B cell (primary cell): ENCODE measurements at regions not wholly inside any gene's neighbourhood (a gene's known extent, or its start where the extent isn't known, plus 50 kb on each side); places are given as distances from the start of the nearest gene placed in this dataset.

Source experiments
- ATAC-seq: fragments of 200-7000 bp; cut with Tn5 transposase; one replicate; pipeline ENCODE4 v1.10.0; 2021; ENCODE audit warnings: low read depth, mild to moderate bottlenecking, moderate number of reproducible peaks, moderate library complexity
- CTCF ChIA-PET: fragments of 350-600 bp; sonication (Branson Sonifier 250); formaldehyde crosslinking; loops from one replicate; lab custom pipeline; 2021; ENCODE audit warnings: antibody characterized with exemption, inconsistent platforms; lab: Charles Lee
- POLR2A ChIA-PET: fragments of 350-600 bp; sonication (Branson Sonifier 250); formaldehyde crosslinking; loops from one replicate; lab custom pipeline; 2021; ENCODE audit warnings: antibody characterized with exemption; lab: Charles Lee
- DNase-seq: peaks from one replicate; pipeline ENCODE4 v3.0.0; 2013
- H2AFZ ChIP-seq: 2 replicates; pipeline ENCODE4 v1.6.1; 2012; ENCODE audit warnings: mild to moderate bottlenecking, low read depth, low read length; ENCODE audit not compliant: insufficient read depth, poor library complexity, severe bottlenecking
- H3K27ac ChIP-seq, 2 donors: 1 replicate in 1 of 2; 2 replicates in 1 of 2; pipeline ENCODE4 v1.5.1; 2012 to 2013; ENCODE audit warnings: low read length in 2 of 2, mild to moderate bottlenecking in 2 of 2, moderate library complexity in 1 of 2
- H3K27me3 ChIP-seq, 4 experiments: fragments of 200-600 bp in 1 of 4; sonication (generic) in 1 of 4; replicated peaks in 1 of 4; 1 replicate in 2 of 4; 2 replicates in 2 of 4; pipeline versions ENCODE4 v1.6.1 to v1.7.0; 2013 to 2016; ENCODE audit warnings: low read length in 3 of 4, mild to moderate bottlenecking in 2 of 4, mixed read lengths in 1 of 4, moderate library complexity in 1 of 4; ENCODE audit not compliant: insufficient read depth in 4 of 4, control insufficient read depth in 3 of 4; ENCODE audit errors: control extremely low read depth in 1 of 4
- H3K36me3 ChIP-seq, 2 experiments: replicated peaks in 1 of 2; 1 replicate in 1 of 2; 2 replicates in 1 of 2; pipeline versions ENCODE4 v1.6.1 to v1.7.1; 2013; ENCODE audit warnings: low read length in 1 of 2; ENCODE audit not compliant: insufficient read depth in 2 of 2, control insufficient read depth in 1 of 2; ENCODE audit errors: control extremely low read depth in 1 of 2, extremely low read depth in 1 of 2
- H3K4me1 ChIP-seq, 2 donors: fragments of 200-600 bp in 1 of 2; sonication (generic) in 1 of 2; 1 replicate in 1 of 2; 2 replicates in 1 of 2; pipeline versions ENCODE4 v1.5.1 to v1.6.1; 2013 to 2017; ENCODE audit warnings: low read length in 2 of 2; ENCODE audit not compliant: control insufficient read depth in 2 of 2, insufficient read depth in 2 of 2
- H3K4me2 ChIP-seq: replicated peaks from 2 replicates; pipeline ENCODE3; 2012; ENCODE audit warnings: mild to moderate bottlenecking, low read depth, low read length; ENCODE audit not compliant: poor library complexity, severe bottlenecking
- H3K4me3 ChIP-seq, 5 experiments: fragments of 200-600 bp in 1 of 5; sonication (generic) in 1 of 5; 1 replicate in 3 of 5; 2 replicates in 2 of 5; pipeline versions ENCODE4 v1.5.1 to v1.7.0; 2011 to 2016; ENCODE audit warnings: low read length in 4 of 5, mild to moderate bottlenecking in 4 of 5, low read depth in 2 of 5, control low read depth in 1 of 5, moderate library complexity in 1 of 5; ENCODE audit not compliant: insufficient read depth in 1 of 5; ENCODE audit errors: control extremely low read depth in 1 of 5, extremely low read depth in 1 of 5
- H3K79me2 ChIP-seq: fragments of 200-600 bp; sonication (generic); one replicate; pipeline ENCODE4 v1.6.0; 2016; ENCODE audit warnings: low read length; ENCODE audit not compliant: control insufficient read depth, insufficient read depth
- H3K9ac ChIP-seq: fragments of 200-600 bp; sonication (generic); 2 replicates; pipeline ENCODE4 v1.6.1; 2017; ENCODE audit warnings: mild to moderate bottlenecking, low read length, moderate library complexity
- H3K9me3 ChIP-seq, 3 donors: one replicate each; pipeline versions ENCODE4 v1.6.1 to v1.7.1; 2013; ENCODE audit warnings: low read length in 2 of 3; ENCODE audit not compliant: control insufficient read depth in 2 of 3, insufficient read depth in 1 of 3; ENCODE audit errors: control extremely low read depth in 1 of 3
- H4K20me1 ChIP-seq: 2 replicates; pipeline ENCODE4 v1.6.0; 2012; ENCODE audit warnings: mild to moderate bottlenecking, low read length; ENCODE audit not compliant: insufficient read depth, control insufficient read depth, poor library complexity, severe bottlenecking
- H3K27ac Mint-ChIP-seq: one replicate; pipeline ENCODE4 v1.8.0; 2021; ENCODE audit warnings: mixed read lengths
- H3K27me3 Mint-ChIP-seq: one replicate; pipeline ENCODE4 v1.8.0; 2021; ENCODE audit warnings: mixed read lengths
- H3K4me1 Mint-ChIP-seq: one replicate; pipeline ENCODE4 v1.8.0; 2021; ENCODE audit warnings: mixed read lengths
- H3K4me3 Mint-ChIP-seq: one replicate; pipeline ENCODE4 v1.8.0; 2021; ENCODE audit warnings: mixed read lengths
- H3K9me3 Mint-ChIP-seq: one replicate; pipeline ENCODE4 v1.8.0; 2022; ENCODE audit warnings: mixed read lengths; ENCODE audit not compliant: insufficient read depth
- CTCF ChIP-seq: fragments of 200-600 bp; IDR thresholded peaks from one replicate; pipeline ENCODE4 v1.8.0; 2022; ENCODE audit warnings: antibody characterized with exemption, mild to moderate bottlenecking
- EZH2 ChIP-seq: IDR thresholded peaks from 2 replicates; pipeline ENCODE4 v1.6.1; 2012; ENCODE audit warnings: borderline replicate concordance, low read depth, mild to moderate bottlenecking, moderate library complexity, low read length; ENCODE audit not compliant: insufficient read depth, poor library complexity, severe bottlenecking
- WGBS: methylation state at CpG from one replicate; pipeline ENCODE4 v1.1.5; 2013; ENCODE audit warnings: missing lambda C conversion rate; ENCODE audit not compliant: insufficient coverage; 5-methylcytosine and 5-hydroxymethylcytosine counted together
- intact Hi-C: fragments of 100-400 bp; cut with micrococcal nuclease; formaldehyde crosslinking; loops from one replicate; pipeline ENCODE4 v1.10.0; 2022

GRCh38 chr20:50408526-50409364, 101.4 kb upstream of the PTPN1 start:
- intact Hi-C loops: no loop called here
- Histone ChIP-seq H3K9me3 (peaks cover 0 to 12% (median 0%) of the 10 kb centered on the region in 3 donors), H3K79me2 (no peaks in the 10 kb centered on the region), H3K4me3 (no peak overlapping the region), H3K4me1 (no peaks in the 10 kb centered on the region), H3K9ac (no peak overlapping the region), H4K20me1 (no peaks in the 10 kb centered on the region), H2AFZ (no peak overlapping the region), H3K27me3 (peaks cover 0 to 4% (median 1%) of the 10 kb centered on the region in 4 experiments), H3K36me3 (no peaks in the 10 kb centered on the region), H3K27ac (no peak overlapping the region), H3K4me2 (no peak overlapping the region)
- POLR2A ChIA-PET: no interaction called here
- Mint-ChIP-seq H3K27me3 (peaks cover 32% of the 10 kb centered on the region), H3K4me3 (no peak overlapping the region), H3K9me3 (no peaks in the 10 kb centered on the region), H3K27ac (no peak overlapping the region), H3K4me1 (no peaks in the 10 kb centered on the region)
- no peak for DNase-seq
- WGBS: 83% methylated on average over 14 of the region's 15 CpGs
- TF ChIP-seq EZH2: no peak
- no peak for TF ChIP-seq CTCF
- no peak for ATAC-seq
- CTCF ChIA-PET: no interaction called here

GRCh38 chr20:50409495-50409894, 100.7 kb upstream of the PTPN1 start:
- CTCF ChIA-PET: no interaction called here
- POLR2A ChIA-PET: no interaction called here
- intact Hi-C loops: no loop called here
- no peak overlapping the region for H3K9ac ChIP-seq
- no CpG with 5 or more reads among the region's 3 CpGs for WGBS
- DNase-seq (no peak), ATAC-seq (no peak)
- no peak overlapping the region for H3K4me2 ChIP-seq
- Mint-ChIP-seq H3K27ac (no peak overlapping the region), H3K4me3 (no peak overlapping the region), H3K9me3 (no peaks in the 10 kb centered on the region), H3K4me1 (no peaks in the 10 kb centered on the region), H3K27me3 (peaks cover 32% of the 10 kb centered on the region)
- peaks cover 0 to 4% (median 1%) of the 10 kb centered on the region in 4 experiments for H3K27me3 ChIP-seq
- no peak overlapping the region for H2AFZ ChIP-seq
- H3K79me2 ChIP-seq: no peaks in the 10 kb centered on the region
- H3K4me3 ChIP-seq: no peak overlapping the region
- H3K27ac ChIP-seq: no peak overlapping the region
- H3K36me3 ChIP-seq: no peaks in the 10 kb centered on the region
- H3K9me3 ChIP-seq: peaks cover 0 to 14% (median 0%) of the 10 kb centered on the region in 3 donors
- no peaks in the 10 kb centered on the region for H4K20me1 ChIP-seq
- no peak for TF ChIP-seq EZH2
- no peak for TF ChIP-seq CTCF
- H3K4me1 ChIP-seq: no peaks in the 10 kb centered on the region
